H1 (cell line): ENCODE measurements at regions not wholly inside any gene's neighbourhood (a gene's known extent, or its start where the extent isn't known, plus 50 kb on each side); places are given as distances from the start of the nearest gene placed in this dataset.

Experiments used
- CTCF ChIA-PET: fragments of 300-600 bp; sonication (Branson Sonifier 250); formaldehyde crosslinking; loops from one replicate; lab custom pipeline; 2021; ENCODE audit not compliant: partially characterized antibody; lab: Charles Lee
- POLR2A ChIA-PET: fragments of 300-600 bp; sonication (Branson Sonifier 250); formaldehyde crosslinking; loops from one replicate; lab custom pipeline; 2021; ENCODE audit warnings: inconsistent platforms; ENCODE audit not compliant: partially characterized antibody; lab: Charles Lee
- DNase-seq, 2 experiments: peaks; one replicate each; pipeline versions ENCODE4 v3.0.0 to v3.0.0-alpha.2; 2010 to 2022; ENCODE audit warnings: low spot score in 2 of 2, low read depth in 1 of 2, mixed read lengths in 1 of 2
- FAIRE-seq: peaks from 2 replicates; lab custom pipeline; 2011; peaks lifted over from hg19 to GRCh38; lab: Jason Lieb, UNC
- H2AFZ ChIP-seq: 2 replicates; pipeline ENCODE4 v1.8.1; 2012; ENCODE audit warnings: low read length, inconsistent platforms
- H2AK5ac ChIP-seq: 2 replicates; pipeline ENCODE4 v1.6.1; 2013; ENCODE audit warnings: low read depth, low read length
- H2BK120ac ChIP-seq: replicated peaks from 2 replicates; pipeline ENCODE3; 2013; ENCODE audit warnings: low read depth, low read length, inconsistent platforms
- H2BK12ac ChIP-seq: 2 replicates; pipeline ENCODE4 v1.6.1; 2013; ENCODE audit warnings: low read depth, low read length
- H2BK15ac ChIP-seq: 2 replicates; pipeline ENCODE4 v1.6.1; 2013; ENCODE audit warnings: low read length
- H2BK20ac ChIP-seq: 2 replicates; pipeline ENCODE4 v1.6.1; 2013; ENCODE audit warnings: low read length
- H2BK5ac ChIP-seq: 2 replicates; pipeline ENCODE4 v1.6.1; 2013; ENCODE audit warnings: low read depth, low read length
- H3K14ac ChIP-seq: 2 replicates; pipeline ENCODE4 v1.6.1; 2013; ENCODE audit warnings: inconsistent platforms; ENCODE audit not compliant: insufficient read length
- H3K18ac ChIP-seq: 2 replicates; pipeline ENCODE4 v1.6.1; 2013; ENCODE audit warnings: low read length; ENCODE audit errors: extremely low read depth
- H3K23ac ChIP-seq: 2 replicates; pipeline ENCODE4 v1.6.1; 2013; ENCODE audit warnings: inconsistent platforms; ENCODE audit not compliant: insufficient read length
- H3K23me2 ChIP-seq: 2 replicates; pipeline ENCODE4 v1.6.1; 2013; ENCODE audit warnings: low read depth, low read length
- H3K27ac ChIP-seq: 2 replicates; pipeline ENCODE4 v1.6.1; 2011; ENCODE audit warnings: low read depth, low read length, inconsistent platforms
- H3K27me3 ChIP-seq, 4 experiments: replicated peaks in 1 of 4; 1 replicate in 1 of 4; 2 replicates in 3 of 4; pipeline versions ENCODE4 v1.6.1 to v1.8.1; 2011 to 2013; ENCODE audit warnings: low read length in 3 of 4, mild to moderate bottlenecking in 3 of 4, inconsistent platforms in 2 of 4, mixed read lengths in 2 of 4, moderate library complexity in 1 of 4; ENCODE audit not compliant: control insufficient read depth in 3 of 4, insufficient read depth in 3 of 4; ENCODE audit errors: extremely low read depth in 1 of 4
- H3K36me3 ChIP-seq, 4 experiments: 2 replicates each; pipeline versions ENCODE4 v1.6.1 to v1.8.1; 2011 to 2013; ENCODE audit warnings: mild to moderate bottlenecking in 4 of 4, low read length in 3 of 4, moderate library complexity in 2 of 4, control low read depth in 1 of 4, inconsistent platforms in 1 of 4; ENCODE audit not compliant: insufficient read depth in 4 of 4, control insufficient read depth in 2 of 4
- H3K4ac ChIP-seq: replicated peaks from 2 replicates; pipeline ENCODE3; 2013; ENCODE audit warnings: low read length, low read depth, mixed read lengths, inconsistent platforms; ENCODE audit not compliant: insufficient read length
- H3K4me1 ChIP-seq, 4 experiments: replicated peaks in 1 of 4; 1 replicate in 1 of 4; 2 replicates in 3 of 4; pipeline versions ENCODE4 v1.6.1 to v1.8.1; 2011 to 2013; ENCODE audit warnings: low read length in 3 of 4, inconsistent platforms in 2 of 4, mixed read lengths in 1 of 4; ENCODE audit not compliant: insufficient read depth in 4 of 4, control insufficient read depth in 3 of 4
- H3K4me2 ChIP-seq, 2 experiments: 2 replicates each; pipeline versions ENCODE4 v1.6.1 to v1.8.1; 2011 to 2013; ENCODE audit warnings: low read depth in 2 of 2, low read length in 2 of 2, control low read depth in 1 of 2, inconsistent platforms in 1 of 2, mild to moderate bottlenecking in 1 of 2; ENCODE audit not compliant: insufficient read depth in 1 of 2
- H3K4me3 ChIP-seq, 4 experiments: fragments of 200-600, 300-600 bp in 1 of 4; sonication (generic), shearing (Covaris generic), sonication (Bioruptor Twin) in 1 of 4; 2 replicates each; pipeline versions ENCODE4 v1.5.1 to v1.8.1; 2011 to 2016; ENCODE audit warnings: low read length in 4 of 4, low read depth in 3 of 4, control low read depth in 2 of 4, inconsistent platforms in 2 of 4, mild to moderate bottlenecking in 2 of 4, mixed read lengths in 1 of 4, moderate library complexity in 1 of 4; ENCODE audit not compliant: insufficient read depth in 2 of 4; ENCODE audit errors: extremely low read depth in 1 of 4
- H3K56ac ChIP-seq: replicated peaks from 2 replicates; pipeline ENCODE3; 2013; ENCODE audit warnings: low read depth, mild to moderate bottlenecking, mixed read lengths, low read length, inconsistent platforms; ENCODE audit not compliant: insufficient read length
- H3K79me1 ChIP-seq: 2 replicates; pipeline ENCODE4 v1.6.1; 2013; ENCODE audit warnings: low read depth, low read length, control low read depth
- H3K79me2 ChIP-seq, 2 experiments: 2 replicates each; pipeline versions ENCODE4 v1.6.1 to v1.8.1; 2012 to 2013; ENCODE audit warnings: low read length in 2 of 2, mild to moderate bottlenecking in 2 of 2, inconsistent platforms in 1 of 2; ENCODE audit not compliant: insufficient read depth in 2 of 2, control insufficient read depth in 1 of 2
- H3K9ac ChIP-seq, 4 experiments: replicated peaks in 1 of 4; 1 replicate in 1 of 4; 2 replicates in 3 of 4; pipeline versions ENCODE4 v1.6.1 to v1.8.1; 2011 to 2013; ENCODE audit warnings: low read depth in 3 of 4, low read length in 3 of 4, control low read depth in 2 of 4, mild to moderate bottlenecking in 2 of 4, moderate library complexity in 2 of 4, inconsistent platforms in 1 of 4; ENCODE audit errors: extremely low read depth in 1 of 4
- H3K9me3 ChIP-seq, 2 experiments: 2 replicates each; pipeline versions ENCODE4 v1.6.1 to v1.8.1; 2012 to 2013; ENCODE audit warnings: mild to moderate bottlenecking in 2 of 2, moderate library complexity in 2 of 2, control low read depth in 1 of 2, inconsistent platforms in 1 of 2, low read depth in 1 of 2, low read length in 1 of 2, mixed read lengths in 1 of 2; ENCODE audit not compliant: insufficient read depth in 2 of 2
- H4K20me1 ChIP-seq, 2 experiments: replicated peaks in 1 of 2; 2 replicates each; pipeline versions ENCODE3 to v1.8.1; 2011 to 2013; ENCODE audit warnings: inconsistent platforms in 2 of 2, low read length in 2 of 2, mild to moderate bottlenecking in 1 of 2; ENCODE audit not compliant: insufficient read depth in 2 of 2, control insufficient read depth in 1 of 2
- H4K5ac ChIP-seq: 2 replicates; pipeline ENCODE4 v1.6.1; 2013; ENCODE audit warnings: low read length, low read depth, mixed read lengths, inconsistent platforms; ENCODE audit not compliant: insufficient read length
- H4K8ac ChIP-seq: 2 replicates; pipeline ENCODE4 v1.8.0; 2013; ENCODE audit warnings: mild to moderate bottlenecking, moderate library complexity, low read length, inconsistent platforms; ENCODE audit not compliant: insufficient read depth; ENCODE audit errors: extremely low read depth
- H4K91ac ChIP-seq: replicated peaks from 2 replicates; pipeline ENCODE3; 2013; ENCODE audit warnings: low read length, mixed read lengths, inconsistent platforms; ENCODE audit not compliant: insufficient read length
- EP300 ChIP-seq, 2 experiments: IDR thresholded peaks; 1 replicate in 1 of 2; 2 replicates in 1 of 2; pipeline ENCODE4 v1.6.1; 2011 to 2012; ENCODE audit warnings: low read depth in 2 of 2, low read length in 2 of 2, mild to moderate bottlenecking in 2 of 2, borderline replicate concordance in 1 of 2, inconsistent platforms in 1 of 2, moderate library complexity in 1 of 2
- FOSL1 ChIP-seq: IDR thresholded peaks from 2 replicates; pipeline ENCODE4 v1.6.1; 2011; ENCODE audit warnings: mild to moderate bottlenecking, low read depth, low read length, moderate library complexity; ENCODE audit not compliant: insufficient read depth
- JUN ChIP-seq: IDR thresholded peaks from 2 replicates; pipeline ENCODE4 v1.6.1; 2011; ENCODE audit warnings: low read depth, mild to moderate bottlenecking, improper control_type of control experiment, low read length
- KDM1A ChIP-seq: fragments of 200-600, 300-600 bp; sonication (generic); IDR thresholded peaks from 2 replicates; pipeline ENCODE4 v1.7.1; 2016; ENCODE audit warnings: mild to moderate bottlenecking, low read length, borderline replicate concordance
- KDM4A ChIP-seq: IDR thresholded peaks from one replicate; pipeline ENCODE4 v1.7.1; 2012; ENCODE audit warnings: low read depth, mild to moderate bottlenecking, moderate library complexity, low read length, inconsistent platforms; ENCODE audit not compliant: severe bottlenecking
- SIN3A ChIP-seq, 2 experiments: IDR thresholded peaks in 1 of 2; conservative IDR thresholded peaks in 1 of 2; 2 replicates each; pipeline ENCODE4 v1.6.1; 2011 to 2012; ENCODE audit warnings: low read length in 2 of 2, improper control_type of control experiment in 1 of 2, low read depth in 1 of 2, mild to moderate bottlenecking in 1 of 2
- SIRT6 ChIP-seq: IDR thresholded peaks from one replicate; pipeline ENCODE4 v1.7.1; 2012; ENCODE audit warnings: low read length, inconsistent platforms
- SP4 ChIP-seq: IDR thresholded peaks from 2 replicates; pipeline ENCODE4 v1.6.1; 2012; ENCODE audit warnings: low read length, inconsistent platforms
- TCF12 ChIP-seq: IDR thresholded peaks from 2 replicates; pipeline ENCODE4 v1.6.1; 2011; ENCODE audit warnings: low read depth, mild to moderate bottlenecking, low read length
- ZNF274 ChIP-seq: IDR thresholded peaks from 2 replicates; pipeline ENCODE4 v1.7.0; 2012; ENCODE audit warnings: low read length, borderline replicate concordance; ENCODE audit errors: extremely low read depth
- WGBS, 2 experiments: shearing (Covaris generic) in 1 of 2; methylation state at CpG; one replicate each; pipeline versions ENCODE4 v1.1.6 to v1.1.7; 2013 to 2015; ENCODE audit warnings: low lambda C conversion rate in 2 of 2, mixed read lengths in 2 of 2, inconsistent platforms in 1 of 2, low coverage in 1 of 2, missing lambda C conversion rate in 1 of 2; ENCODE audit not compliant: insufficient replicate concordance in 2 of 2, insufficient coverage in 1 of 2, insufficient read length in 1 of 2; ENCODE audit errors: extremely low coverage in 1 of 2, missing lambda C conversion rate in 1 of 2; 5-methylcytosine and 5-hydroxymethylcytosine counted together

DNA sequence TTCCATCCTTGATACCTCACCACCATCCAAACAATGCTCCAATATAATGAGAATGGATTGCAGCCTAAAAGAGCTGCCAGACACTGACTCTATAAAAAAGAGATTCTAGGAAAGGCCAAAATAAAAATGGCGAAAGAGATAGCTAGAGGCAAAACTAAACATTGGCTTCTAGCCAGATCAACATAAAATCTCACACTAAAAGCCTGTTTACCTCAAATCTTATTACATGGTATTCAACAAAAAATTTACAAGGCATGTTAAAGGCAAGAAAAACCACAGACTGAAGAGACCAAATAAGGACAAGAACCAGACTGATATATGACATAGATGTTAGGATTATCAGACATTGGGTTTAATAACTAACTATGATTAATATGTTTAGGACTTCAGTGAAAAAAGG lies 1127.0 kb downstream of the DNAJB9 start:
- Histone ChIP-seq H3K23me2 (no peaks in the 10 kb centered on the region), H2BK120ac (no peak overlapping the region), H3K9ac (no peak overlapping the region), H3K79me2 (no peaks in the 10 kb centered on the region), H3K27me3 (no peaks in the 10 kb centered on the region), H2BK15ac (no peak overlapping the region), H2BK5ac (no peak overlapping the region), H3K27ac (no peak overlapping the region), H3K14ac (no peak overlapping the region), H3K23ac (no peak overlapping the region), H3K9me3 (peaks cover 6 to 8% of the 10 kb centered on the region in 2 experiments; a peak in 2 of 4 replicates), H3K4me2 (no peak overlapping the region), H3K18ac (no peak overlapping the region), H2BK20ac (no peak overlapping the region), H3K79me1 (no peaks in the 10 kb centered on the region), H3K56ac (no peak overlapping the region), H4K5ac (no peak overlapping the region), H4K91ac (no peak overlapping the region), H3K4me3 (no peak overlapping the region), H2BK12ac (no peak overlapping the region), H3K36me3 (peaks cover 0 to 4% (median 0%) of the 10 kb centered on the region in 4 experiments; a peak in 1 of 8 replicates), H3K4me1 (no peaks in the 10 kb centered on the region), H2AFZ (no peak overlapping the region), H4K8ac (no peak overlapping the region), H3K4ac (no peak overlapping the region), H2AK5ac (no peak overlapping the region), H4K20me1 (no peaks in the 10 kb centered on the region)
- TF ChIP-seq ZNF274: no peak
- no peak for TF ChIP-seq SIRT6
- TF ChIP-seq SIN3A (conservative IDR thresholded peaks at IDR 0.05 in 1 of 2, IDR thresholded peaks at IDR 0.05 in 1 of 2; ENCODE audit: low read depth in 1 of 2, low read length in 2 of 2): no peak
- no peak for TF ChIP-seq FOSL1
- TF ChIP-seq JUN: no peak
- no peak for TF ChIP-seq EP300 (IDR thresholded peaks at IDR 0.05; ENCODE audit: borderline replicate concordance in 1 of 2, low read depth in 2 of 2, low read length in 2 of 2)
- no peak for TF ChIP-seq SP4
- TF ChIP-seq TCF12: no peak
- no peak for TF ChIP-seq KDM1A
- TF ChIP-seq KDM4A: no peak
- ChIA-PET POLR2A (no interaction called here), CTCF (no interaction called here)
- WGBS, 2 experiments: 94% methylated on average over 1 of the region's 1 CpG; no CpG with 5 or more reads in 1 of the 2 experiments
- DNase-seq: no peak
- FAIRE-seq: no peak
